HEK293 (cell line): ENCODE measurements at regions not wholly inside any gene's neighbourhood (a gene's known extent, or its start where the extent isn't known, plus 50 kb on each side); places are given as distances from the start of the nearest gene placed in this dataset.

Experiments used
- WT1 ChIP-seq: fragments of 450-650 bp; formaldehyde crosslinking; IDR thresholded peaks from 2 replicates; pipeline ENCODE4 v1.5.1; 2016; ENCODE audit warnings: missing biosample characterization, missing genetic modification characterization
- ZNF701 ChIP-seq: fragments of 450-650 bp; formaldehyde crosslinking; IDR thresholded peaks from 2 replicates; pipeline ENCODE4 v1.5.1; 2016; ENCODE audit warnings: missing biosample characterization, missing genetic modification characterization
- ZSCAN30 ChIP-seq: fragments of 450-650 bp; IDR thresholded peaks from 2 replicates; pipeline ENCODE4 v1.5.1; 2018; ENCODE audit warnings: missing biosample characterization, mild to moderate bottlenecking, missing genetic modification characterization, moderate library complexity
- TF ChIP-seq, protein P1 (sequence below): fragments of 450-650 bp; formaldehyde crosslinking; IDR thresholded peaks from 2 replicates; pipeline ENCODE4 v1.5.1; 2016; ENCODE audit warnings: missing biosample characterization, missing genetic modification characterization
- TF ChIP-seq, protein P2 (sequence below): fragments of 450-650 bp; formaldehyde crosslinking; IDR thresholded peaks from 2 replicates; pipeline ENCODE4 v1.5.1; 2016; ENCODE audit warnings: missing biosample characterization, missing genetic modification characterization, low read depth
- TF ChIP-seq, protein P3 (sequence below): fragments of 450-650 bp; formaldehyde crosslinking; IDR thresholded peaks from 2 replicates; pipeline ENCODE4; 2016; ENCODE audit warnings: missing biosample characterization, missing genetic modification characterization

DNA sequence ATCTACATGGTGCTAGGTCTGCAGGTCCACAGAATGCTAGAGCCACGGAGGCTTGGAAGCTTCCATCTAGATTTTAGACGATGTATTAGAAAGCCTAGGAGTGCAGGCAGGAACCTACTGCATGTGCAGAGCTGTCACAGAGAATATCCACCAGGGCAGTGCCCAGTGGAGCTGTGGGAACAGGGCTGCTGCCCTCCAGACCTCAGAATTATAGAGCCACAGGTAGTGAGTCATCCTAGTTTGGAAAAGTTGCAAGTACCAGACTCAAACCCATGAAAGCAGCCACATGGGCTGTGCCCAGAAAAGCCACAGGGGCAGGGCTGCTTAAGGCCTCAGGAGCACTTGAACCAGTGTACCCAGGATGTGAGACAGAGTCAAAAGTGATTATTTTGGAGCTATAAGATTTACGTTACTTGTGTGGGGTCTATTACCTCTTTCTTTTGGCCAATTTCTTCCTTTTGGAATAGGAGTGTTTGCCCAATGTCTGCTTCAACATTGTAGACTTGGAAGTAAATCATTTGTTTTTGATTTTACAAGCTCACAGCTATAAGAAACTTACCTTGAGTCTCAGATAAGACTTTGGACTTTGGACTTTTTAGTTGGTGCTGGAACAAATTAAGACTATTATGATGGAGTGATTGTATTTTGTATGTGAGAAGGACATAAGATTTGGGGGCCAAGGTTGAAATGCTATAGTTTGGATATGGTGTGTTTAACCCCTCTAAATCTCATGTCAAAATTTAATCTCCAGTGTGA, 143.5 kb upstream of the CHRDL1 start:
- TF ChIP-seq ZSCAN30 (tag by site-specific recombination) = no peak
- TF ChIP-seq, protein P1, sequence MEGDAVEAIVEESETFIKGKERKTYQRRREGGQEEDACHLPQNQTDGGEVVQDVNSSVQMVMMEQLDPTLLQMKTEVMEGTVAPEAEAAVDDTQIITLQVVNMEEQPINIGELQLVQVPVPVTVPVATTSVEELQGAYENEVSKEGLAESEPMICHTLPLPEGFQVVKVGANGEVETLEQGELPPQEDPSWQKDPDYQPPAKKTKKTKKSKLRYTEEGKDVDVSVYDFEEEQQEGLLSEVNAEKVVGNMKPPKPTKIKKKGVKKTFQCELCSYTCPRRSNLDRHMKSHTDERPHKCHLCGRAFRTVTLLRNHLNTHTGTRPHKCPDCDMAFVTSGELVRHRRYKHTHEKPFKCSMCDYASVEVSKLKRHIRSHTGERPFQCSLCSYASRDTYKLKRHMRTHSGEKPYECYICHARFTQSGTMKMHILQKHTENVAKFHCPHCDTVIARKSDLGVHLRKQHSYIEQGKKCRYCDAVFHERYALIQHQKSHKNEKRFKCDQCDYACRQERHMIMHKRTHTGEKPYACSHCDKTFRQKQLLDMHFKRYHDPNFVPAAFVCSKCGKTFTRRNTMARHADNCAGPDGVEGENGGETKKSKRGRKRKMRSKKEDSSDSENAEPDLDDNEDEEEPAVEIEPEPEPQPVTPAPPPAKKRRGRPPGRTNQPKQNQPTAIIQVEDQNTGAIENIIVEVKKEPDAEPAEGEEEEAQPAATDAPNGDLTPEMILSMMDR = no peak
- no peak for TF ChIP-seq WT1 (tag by site-specific recombination)
- TF ChIP-seq, protein P2, sequence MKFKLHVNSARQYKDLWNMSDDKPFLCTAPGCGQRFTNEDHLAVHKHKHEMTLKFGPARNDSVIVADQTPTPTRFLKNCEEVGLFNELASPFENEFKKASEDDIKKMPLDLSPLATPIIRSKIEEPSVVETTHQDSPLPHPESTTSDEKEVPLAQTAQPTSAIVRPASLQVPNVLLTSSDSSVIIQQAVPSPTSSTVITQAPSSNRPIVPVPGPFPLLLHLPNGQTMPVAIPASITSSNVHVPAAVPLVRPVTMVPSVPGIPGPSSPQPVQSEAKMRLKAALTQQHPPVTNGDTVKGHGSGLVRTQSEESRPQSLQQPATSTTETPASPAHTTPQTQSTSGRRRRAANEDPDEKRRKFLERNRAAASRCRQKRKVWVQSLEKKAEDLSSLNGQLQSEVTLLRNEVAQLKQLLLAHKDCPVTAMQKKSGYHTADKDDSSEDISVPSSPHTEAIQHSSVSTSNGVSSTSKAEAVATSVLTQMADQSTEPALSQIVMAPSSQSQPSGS (tag by site-specific recombination) = no peak
- no peak for TF ChIP-seq ZNF701
- TF ChIP-seq, protein P3, sequence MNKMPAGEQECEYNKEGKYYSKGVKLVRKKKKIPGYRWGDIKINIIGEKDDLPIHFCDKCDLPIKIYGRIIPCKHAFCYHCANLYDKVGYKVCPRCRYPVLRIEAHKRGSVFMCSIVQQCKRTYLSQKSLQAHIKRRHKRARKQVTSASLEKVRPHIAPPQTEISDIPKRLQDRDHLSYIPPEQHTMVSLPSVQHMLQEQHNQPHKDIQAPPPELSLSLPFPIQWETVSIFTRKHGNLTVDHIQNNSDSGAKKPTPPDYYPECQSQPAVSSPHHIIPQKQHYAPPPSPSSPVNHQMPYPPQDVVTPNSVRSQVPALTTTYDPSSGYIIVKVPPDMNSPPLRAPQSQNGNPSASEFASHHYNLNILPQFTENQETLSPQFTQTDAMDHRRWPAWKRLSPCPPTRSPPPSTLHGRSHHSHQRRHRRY (tag by site-specific recombination) = no peak
